Activated CD4-positive, CD25-positive, alpha-beta regulatory T cell treated with anti-CD3 and anti-CD28 coated beads, Interleukin-2, amount 50 U/mL, for 16 hours (primary cell): ENCODE measurements at regions not wholly inside any gene's neighbourhood (a gene's known extent, or its start where the extent isn't known, plus 50 kb on each side); places are given as distances from the start of the nearest gene placed in this dataset.

Source experiments
- DNase-seq: peaks from one replicate; pipeline ENCODE4 v3.0.0-alpha.2; 2020; ENCODE audit warnings: low read depth, low spot score

- no peak for DNase-seq
Measured at GRCh38 chr20:51267679-51268078, 244.8 kb upstream of the KCNG1 start.

DNA sequence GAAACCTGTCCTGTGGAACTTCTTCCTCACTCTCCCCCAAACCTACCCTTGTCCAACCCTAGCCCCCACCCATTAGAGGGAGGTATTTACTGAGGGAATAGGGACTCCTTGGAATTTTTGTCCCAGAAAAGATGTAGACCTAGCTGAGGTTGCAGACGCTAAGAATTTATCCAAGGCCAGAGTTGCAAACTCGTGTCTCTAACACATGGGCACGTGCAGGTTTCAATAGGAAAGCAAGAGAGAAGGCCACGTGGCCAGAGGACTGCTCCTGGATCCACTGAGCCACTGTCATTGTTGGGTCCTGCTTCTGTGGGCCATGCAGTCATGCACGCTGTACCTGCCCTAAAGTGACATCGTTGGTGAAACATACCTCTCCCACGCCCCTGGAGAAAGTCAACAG lies 243.4 kb upstream of the KCNG1 start:
- no peak for DNase-seq

- DNase-seq: no peak
Measured at GRCh38 chr20:51265361-51265760, 242.5 kb upstream of the KCNG1 start.

DNA sequence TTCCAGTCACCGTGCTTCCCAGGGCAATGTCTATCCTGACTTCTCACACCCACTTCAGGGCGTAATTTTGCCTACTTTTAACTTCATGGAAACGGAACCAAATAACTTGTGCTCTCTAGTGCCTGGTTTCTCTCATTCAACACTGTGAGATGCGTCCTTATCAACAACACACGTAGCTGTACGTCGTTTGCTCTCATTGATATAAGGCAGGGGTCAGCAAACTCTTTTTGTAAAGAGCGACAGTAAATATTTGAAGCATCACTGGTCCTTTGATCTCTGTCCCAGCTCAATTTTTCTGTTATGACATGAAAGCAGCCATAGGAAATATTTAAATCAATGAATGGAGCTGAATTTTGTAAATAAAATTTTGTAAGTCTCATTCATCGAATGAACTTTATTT lies 239.3 kb upstream of the KCNG1 start:
- no peak for DNase-seq

DNA sequence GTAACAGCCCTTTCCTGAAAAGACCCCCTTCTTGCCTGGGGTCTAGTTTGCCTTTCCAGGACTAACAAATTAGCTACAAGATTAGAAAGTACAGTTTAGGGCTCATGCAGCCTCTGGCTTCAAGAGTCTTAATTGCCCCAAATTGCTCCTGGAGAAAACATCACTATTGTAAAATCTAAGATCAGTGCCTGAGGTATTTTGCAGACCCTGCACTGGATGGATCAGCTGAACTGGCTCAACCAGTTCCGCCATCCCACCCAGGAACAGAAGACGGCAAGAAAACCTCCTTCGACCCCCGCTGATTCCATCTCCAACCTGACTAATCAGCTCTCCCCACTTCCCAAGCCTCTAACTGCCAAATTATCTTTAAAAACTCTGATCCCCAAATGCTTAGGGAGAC lies 236.5 kb upstream of the KCNG1 start:
- no peak for DNase-seq

- no peak for DNase-seq
Measured at GRCh38 chr20:51258582-51259165, 235.8 kb upstream of the KCNG1 start.

DNA sequence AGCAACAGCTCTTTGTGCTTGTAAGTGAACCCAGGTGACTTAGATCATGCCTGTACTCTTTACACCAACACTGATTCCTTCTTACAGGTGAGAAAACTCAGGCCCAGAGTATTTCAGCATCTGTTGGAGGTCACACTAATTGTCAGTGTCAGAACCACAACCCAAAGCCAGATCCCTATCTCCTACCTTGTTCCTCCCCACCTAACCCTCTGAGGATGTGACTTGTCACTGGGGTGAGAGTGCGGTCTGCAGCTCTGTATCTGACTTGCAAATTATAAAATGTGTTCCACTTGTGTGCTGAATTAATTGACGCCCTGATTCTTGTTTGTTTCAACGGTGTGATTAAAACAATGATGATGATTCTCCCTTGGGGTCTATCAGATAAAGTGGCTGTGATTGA lies 232.5 kb upstream of the KCNG1 start:
- no peak for DNase-seq

DNA sequence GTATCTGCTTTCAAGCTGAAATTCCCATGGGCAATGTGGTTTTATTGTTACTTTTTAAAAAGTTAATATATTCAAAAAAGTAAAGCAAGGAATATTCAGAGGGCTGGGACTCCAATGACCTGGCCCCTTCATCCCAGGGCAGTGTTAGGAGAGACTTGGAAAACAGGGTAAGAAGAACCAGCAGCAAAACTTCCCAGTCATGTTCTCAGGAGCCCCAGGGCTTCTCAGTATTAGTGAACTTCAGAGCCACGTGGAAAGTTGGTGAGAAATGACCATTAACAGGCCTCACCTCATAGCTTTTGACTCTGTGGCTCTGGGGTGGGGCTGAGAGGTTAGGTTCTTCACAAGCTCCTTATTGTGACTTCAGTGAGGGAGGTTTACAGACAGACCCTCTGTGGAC lies 230.4 kb upstream of the KCNG1 start:
- DNase-seq: no peak

DNA sequence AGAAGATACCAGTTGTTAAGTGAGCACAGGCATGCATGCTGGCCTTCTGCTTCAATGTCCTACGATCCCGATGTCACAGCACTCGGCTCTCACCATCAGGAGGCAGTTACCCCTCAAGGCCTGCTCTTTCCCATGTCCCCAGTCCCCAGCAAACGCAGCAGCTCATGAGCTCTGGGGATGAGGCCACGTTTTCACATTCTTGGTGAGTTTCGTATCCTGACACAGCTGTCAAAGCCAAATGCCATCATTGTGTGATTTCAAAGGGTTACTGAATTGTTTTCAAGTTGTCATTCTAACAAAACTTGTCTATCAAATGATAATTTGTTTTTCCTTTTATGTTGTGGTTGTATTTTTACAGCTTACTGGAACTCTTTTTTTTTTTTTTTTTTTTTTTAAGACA lies 226.9 kb upstream of the KCNG1 start:
- no peak for DNase-seq

DNA sequence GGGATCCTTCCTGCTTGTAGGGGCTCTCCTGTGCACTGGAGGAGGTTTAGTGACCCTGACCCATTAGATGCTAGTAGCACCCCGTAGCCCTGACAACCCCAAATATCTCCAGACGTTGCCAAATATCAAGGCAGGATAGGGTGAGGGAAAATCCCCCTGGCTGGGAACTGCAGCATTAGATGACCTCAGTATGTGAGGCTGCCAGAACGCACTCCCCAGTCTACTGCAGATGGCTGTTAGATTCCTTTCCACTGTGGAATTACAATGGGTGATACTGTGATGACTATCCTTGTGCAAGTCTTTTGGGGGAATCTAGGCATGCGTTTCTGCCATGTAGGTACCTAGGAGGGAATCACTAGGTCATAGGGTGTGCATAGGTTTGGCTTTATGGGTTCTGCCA lies 226.3 kb upstream of the KCNG1 start:
- no peak for DNase-seq

- DNase-seq: no peak
Measured at GRCh38 chr20:51244466-51244865, 221.6 kb upstream of the KCNG1 start.

DNA sequence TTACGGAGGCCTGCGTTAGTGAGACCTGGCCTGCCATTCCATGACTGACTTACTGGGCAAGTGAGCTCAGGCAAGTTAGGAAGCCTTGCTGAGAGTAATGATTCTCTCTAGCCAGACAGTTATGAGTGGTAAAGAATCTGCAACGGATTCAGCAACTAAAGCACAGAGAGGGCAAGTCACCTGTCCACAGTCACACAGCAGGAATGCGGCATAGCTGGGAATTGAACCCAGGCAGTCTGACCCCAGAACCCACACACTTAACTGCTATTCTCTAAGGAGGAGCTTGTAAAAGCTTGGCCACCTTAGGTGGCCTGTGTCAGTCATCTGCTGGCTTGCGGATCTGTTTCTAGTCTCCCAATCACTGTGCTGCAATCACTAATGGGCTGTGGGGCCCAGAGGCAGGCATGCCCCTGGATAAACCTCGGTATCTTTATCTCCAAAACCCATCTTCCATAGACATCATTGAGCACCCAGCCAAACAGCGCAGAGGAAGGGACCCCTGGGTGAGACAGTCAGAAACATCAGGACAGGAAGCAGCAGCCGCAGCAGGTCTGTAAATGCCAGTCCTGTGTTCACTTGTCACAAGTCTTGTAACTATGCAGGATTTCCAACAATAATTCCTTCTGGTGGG lies 215.9 kb upstream of the KCNG1 start:
- no peak for DNase-seq

DNA sequence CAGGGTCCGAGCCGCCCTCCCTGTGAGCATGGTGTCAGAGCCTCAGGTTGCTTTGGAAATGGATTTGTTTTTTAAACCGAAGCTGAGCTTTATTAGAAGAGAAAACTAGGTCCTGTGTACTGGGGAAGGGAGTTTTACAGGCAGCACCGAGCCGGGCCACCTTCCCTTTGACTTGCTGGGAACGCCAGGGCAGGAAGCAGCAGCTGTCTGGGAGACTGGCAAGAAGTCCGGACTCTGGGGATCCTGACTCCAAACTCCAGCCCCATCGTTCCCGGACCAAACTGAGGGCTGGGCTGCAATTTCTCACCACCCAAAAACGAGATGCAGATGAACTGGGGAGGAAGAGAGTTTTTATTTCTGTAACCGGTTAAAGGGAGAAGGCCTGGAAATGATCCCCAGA lies 214.9 kb upstream of the KCNG1 start:
- no peak for DNase-seq

GRCh38 chr20:51237278-51237677 lies 214.4 kb upstream of the KCNG1 start:
- DNase-seq: no peak

DNA sequence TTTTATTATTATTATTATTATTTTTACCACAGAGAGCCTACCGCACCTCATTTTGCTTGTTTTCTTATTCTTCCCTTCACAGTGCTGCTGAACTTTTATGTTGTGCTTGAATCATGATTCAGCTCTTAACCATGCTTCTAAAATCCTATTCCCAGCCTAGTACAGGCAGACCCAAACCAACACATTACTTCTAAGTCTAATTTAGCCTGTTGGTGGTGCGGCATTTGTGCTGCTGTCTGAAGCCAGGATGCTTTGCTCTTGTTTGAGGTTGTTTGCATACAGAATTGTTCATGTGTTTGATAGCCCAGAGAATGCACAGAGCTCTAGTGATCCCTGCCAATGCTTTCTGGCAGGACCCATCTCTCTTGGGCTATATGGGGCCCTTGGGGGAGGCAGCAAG lies 213.5 kb upstream of the KCNG1 start:
- DNase-seq: no peak

DNA sequence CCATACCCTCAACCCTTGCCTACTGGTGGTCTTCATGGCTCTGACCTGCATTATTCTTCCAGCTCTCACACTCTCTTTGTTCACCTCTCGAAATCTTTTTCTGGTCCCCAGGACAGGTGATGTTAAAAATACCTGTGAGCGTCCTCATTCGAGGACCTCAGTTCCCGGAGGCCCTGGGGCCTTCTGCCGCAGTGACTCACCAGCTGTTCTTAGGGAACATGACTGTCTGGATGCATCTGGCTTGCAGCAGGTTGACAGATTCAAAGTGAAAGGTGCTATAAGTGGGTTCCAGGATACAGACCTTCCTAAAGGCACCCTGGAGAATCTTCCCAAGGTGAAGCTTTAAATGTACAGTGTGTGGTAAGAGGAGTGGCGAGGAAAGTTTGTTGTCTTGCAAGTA lies 210.4 kb upstream of the KCNG1 start:
- DNase-seq: no peak

DNA sequence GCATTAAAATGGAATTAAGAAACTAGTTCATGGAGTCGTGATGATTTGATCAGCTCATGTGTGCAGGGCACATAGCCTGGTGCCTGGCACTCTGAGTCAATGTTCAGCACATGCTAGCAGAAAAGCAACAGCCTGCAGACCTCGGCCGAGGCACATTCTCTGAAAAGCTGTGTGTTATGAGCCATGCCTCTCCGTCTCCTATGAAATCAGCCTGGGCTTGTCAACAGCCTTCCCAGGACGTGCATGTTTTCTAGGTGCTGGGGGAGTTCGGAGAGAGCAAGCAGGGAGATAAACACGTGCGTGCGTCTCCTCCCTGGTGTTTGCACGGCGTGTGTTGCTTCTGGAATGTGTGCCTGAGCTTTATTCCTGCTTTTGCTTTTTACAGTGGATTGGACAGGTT lies 207.8 kb upstream of the KCNG1 start:
- DNase-seq: no peak

DNA sequence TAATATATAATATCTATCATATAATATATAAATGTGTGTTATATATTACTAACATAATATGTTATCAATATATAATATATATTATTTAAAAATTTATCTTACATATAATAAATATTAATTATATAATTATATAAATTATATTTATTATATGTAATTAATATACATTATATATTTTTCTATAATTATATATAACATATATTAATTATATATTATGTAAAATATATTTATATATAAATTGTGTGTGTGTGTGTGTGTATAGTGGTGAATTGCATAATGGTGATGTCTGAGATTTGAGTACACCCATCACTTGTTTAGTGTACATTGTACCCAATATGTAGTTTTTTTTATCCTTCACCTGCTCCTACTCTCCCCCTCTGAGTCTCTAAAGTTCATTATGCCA lies 205.9 kb upstream of the KCNG1 start:
- no peak for DNase-seq

GRCh38 chr20:51227744-51228143 lies 204.8 kb upstream of the KCNG1 start:
- DNase-seq: no peak

GRCh38 chr20:51223183-51223720 lies 200.3 kb upstream of the KCNG1 start:
- no peak for DNase-seq

DNA sequence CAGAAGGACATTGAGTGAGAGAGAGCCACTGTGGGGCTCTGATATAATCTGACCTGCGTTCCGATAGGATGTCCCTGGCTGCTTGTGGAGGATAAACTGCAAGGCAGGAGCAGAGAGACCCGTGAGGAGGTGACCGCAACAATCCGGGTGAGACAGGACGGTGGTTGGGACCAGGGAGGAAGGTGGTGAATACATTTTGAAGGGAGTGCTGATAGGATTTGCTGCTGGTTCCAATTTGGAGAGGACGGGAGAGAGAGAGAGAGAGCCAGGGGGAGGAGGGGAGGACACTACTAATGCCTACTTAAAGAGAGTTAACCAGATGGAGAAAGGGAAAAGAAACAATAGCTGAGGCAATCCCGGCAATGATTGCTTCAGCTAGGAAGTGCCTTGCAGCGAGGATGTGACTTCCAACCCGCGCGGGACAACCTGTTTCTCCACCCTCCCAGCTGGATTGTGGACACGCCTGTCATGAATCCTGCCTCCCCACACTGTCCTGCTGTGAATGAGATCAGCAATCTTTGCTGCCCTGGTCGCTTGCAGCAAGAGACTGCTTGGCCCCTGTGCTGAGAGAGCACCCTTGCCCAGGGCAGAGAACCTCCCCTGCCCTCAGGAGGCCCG lies 199.0 kb upstream of the KCNG1 start:
- no peak for DNase-seq

GRCh38 chr20:51221103-51221502 lies 198.2 kb upstream of the KCNG1 start:
- DNase-seq: no peak

- peak; percentile 5 for DNase-seq
Measured at GRCh38 chr20:51220293-51220706, 197.4 kb upstream of the KCNG1 start.
